Activated T-cell treated with anti-CD3 and anti-CD28 coated beads, Interleukin-2, amount 50 U/mL, for 72 hours (primary cell): ENCODE measurements at regions not wholly inside any gene's neighbourhood (a gene's known extent, or its start where the extent isn't known, plus 50 kb on each side); places are given as distances from the start of the nearest gene placed in this dataset.
"Not testable (repeated sequence)": the region's sequence is repeated elsewhere in the genome, so short reads cannot be mapped to it uniquely, and the experiment has no call there.

Source experiments
- ATAC-seq, 2 donors: fragments of 150-1000 bp; cut with Tn5 transposase; replicated peaks in 1 of 2; 2 replicates each; pipeline ENCODE4 v1.10.0; 2021; ENCODE audit warnings: moderate library complexity in 2 of 2, mild to moderate bottlenecking in 1 of 2
- DNase-seq, 2 donors: peaks; one replicate each; pipeline ENCODE4 v3.0.0; 2021 to 2022; ENCODE audit warnings: mixed read lengths in 1 of 2
- H3K27ac Mint-ChIP-seq: one replicate; pipeline ENCODE4 v1.8.0; 2022; ENCODE audit warnings: mild to moderate bottlenecking, moderate library complexity, mixed read lengths
- H3K27me3 Mint-ChIP-seq: one replicate; pipeline ENCODE4 v1.8.0; 2022; ENCODE audit warnings: low read depth, mixed read lengths
- H3K36me3 Mint-ChIP-seq, 2 donors: one replicate each; pipeline ENCODE4 v1.8.0; 2022; ENCODE audit warnings: mixed read lengths in 2 of 2, mild to moderate bottlenecking in 1 of 2; ENCODE audit not compliant: insufficient read depth in 2 of 2
- H3K4me1 Mint-ChIP-seq: one replicate; pipeline ENCODE4 v1.8.0; 2022; ENCODE audit warnings: low read depth, mixed read lengths
- H3K4me3 Mint-ChIP-seq, 2 donors: one replicate each; pipeline ENCODE4 v1.8.0; 2022; ENCODE audit warnings: mild to moderate bottlenecking in 2 of 2, mixed read lengths in 2 of 2, moderate library complexity in 2 of 2
- H3K9me3 Mint-ChIP-seq, 2 donors: one replicate each; pipeline ENCODE4 v1.8.0; 2022; ENCODE audit warnings: mixed read lengths in 2 of 2

DNA sequence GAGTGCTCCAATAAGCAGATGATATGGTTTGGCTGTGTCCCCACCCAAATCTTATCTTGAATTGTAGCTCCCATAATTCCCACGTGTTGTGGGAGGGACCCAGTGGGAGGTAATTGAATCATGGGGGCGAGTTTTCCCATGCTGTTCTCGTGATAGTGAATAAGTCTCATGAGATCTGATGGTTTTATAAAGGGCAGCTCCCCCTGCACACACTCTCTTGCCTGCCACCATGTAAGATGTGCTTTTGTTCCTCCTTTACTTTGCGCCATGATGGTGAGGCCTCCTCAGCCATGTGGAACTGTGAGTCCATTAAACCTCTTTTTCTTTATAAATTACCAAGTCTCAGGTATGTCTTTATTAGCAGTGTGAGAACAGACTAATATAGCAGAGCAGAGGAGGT is 142.5 kb downstream of the ADSS2 start:
- not testable (repeated sequence) for ATAC-seq, H3K36me3 Mint-ChIP-seq, H3K27me3 Mint-ChIP-seq, H3K9me3 Mint-ChIP-seq, H3K27ac Mint-ChIP-seq, DNase-seq, H3K4me3 Mint-ChIP-seq, H3K4me1 Mint-ChIP-seq

GRCh38 chr1:244311784-244312532 is 139.8 kb downstream of the ADSS2 start:
- no peak for DNase-seq
- H3K27ac Mint-ChIP-seq = no peak overlapping the region
- no peaks in the 10 kb centered on the region for H3K4me1 Mint-ChIP-seq
- H3K9me3 Mint-ChIP-seq = peaks cover 5 to 6% of the 10 kb centered on the region in 2 donors
- no peaks in the 10 kb centered on the region for H3K27me3 Mint-ChIP-seq
- no peak overlapping the region for H3K4me3 Mint-ChIP-seq
- ATAC-seq = no peak
- H3K36me3 Mint-ChIP-seq = peaks cover 2 to 9% of the 10 kb centered on the region in 2 donors

GRCh38 chr1:244313346-244313745 is 138.4 kb downstream of the ADSS2 start:
- Mint-ChIP-seq H3K9me3 (peaks cover 2 to 3% of the 10 kb centered on the region in 2 donors), H3K4me1 (peaks cover under 1% of the 10 kb centered on the region), H3K27me3 (no peaks in the 10 kb centered on the region), H3K36me3 (peaks cover 0 to 7% of the 10 kb centered on the region in 2 donors), H3K27ac (no peak overlapping the region), H3K4me3 (no peak overlapping the region)
- ATAC-seq (no peak), DNase-seq (no peak)

- peaks cover 1 to 2% of the 10 kb centered on the region in 2 donors for H3K9me3 Mint-ChIP-seq
- ATAC-seq (no peak), DNase-seq (no peak)
- H3K36me3 Mint-ChIP-seq = peaks cover 0 to 5% of the 10 kb centered on the region in 2 donors
- no peak overlapping the region for H3K27ac Mint-ChIP-seq
- H3K4me1 Mint-ChIP-seq = peaks cover 15% of the 10 kb centered on the region
- H3K27me3 Mint-ChIP-seq = no peaks in the 10 kb centered on the region
- no peak overlapping the region for H3K4me3 Mint-ChIP-seq
Observed at GRCh38 chr1:244314921-244315559, 136.7 kb downstream of the ADSS2 start.

DNA sequence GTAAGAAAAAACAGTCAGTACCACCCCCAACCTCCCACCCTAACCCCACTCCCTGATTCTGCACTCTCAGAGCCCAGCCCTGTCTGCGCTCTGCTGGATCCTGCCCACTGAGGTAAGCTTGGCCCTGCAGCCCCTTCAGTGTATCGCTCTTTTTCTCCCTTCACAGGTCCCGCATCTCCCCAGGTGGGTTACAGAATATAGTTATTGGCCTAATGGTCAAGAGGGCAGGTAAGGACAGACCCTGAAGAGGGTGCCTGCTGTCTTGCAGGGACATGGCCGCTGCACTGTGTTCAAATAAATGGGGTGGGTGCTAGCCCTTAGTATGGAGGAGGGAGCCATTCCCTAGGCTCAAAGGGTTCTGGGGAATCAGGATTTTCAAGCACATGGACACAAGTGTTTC is 135.7 kb downstream of the ADSS2 start:
- Mint-ChIP-seq H3K4me1 (peaks cover 24% of the 10 kb centered on the region), H3K4me3 (no peak overlapping the region), H3K27ac (no peak overlapping the region), H3K9me3 (peaks cover 1 to 2% of the 10 kb centered on the region in 2 donors), H3K36me3 (peaks cover 0 to 4% of the 10 kb centered on the region in 2 donors), H3K27me3 (no peaks in the 10 kb centered on the region)
- ATAC-seq (no peak), DNase-seq (no peak)

- no peak overlapping the region for H3K27ac Mint-ChIP-seq
- no peak overlapping the region for H3K4me3 Mint-ChIP-seq
- H3K36me3 Mint-ChIP-seq = peaks cover 0 to 2% of the 10 kb centered on the region in 2 donors
- H3K27me3 Mint-ChIP-seq = no peaks in the 10 kb centered on the region
- DNase-seq = no peak
- ATAC-seq = no peak
- H3K4me1 Mint-ChIP-seq = peaks cover 24% of the 10 kb centered on the region
- H3K9me3 Mint-ChIP-seq = no peaks in the 10 kb centered on the region
Observed at GRCh38 chr1:244316407-244316806, 135.3 kb downstream of the ADSS2 start.

DNA sequence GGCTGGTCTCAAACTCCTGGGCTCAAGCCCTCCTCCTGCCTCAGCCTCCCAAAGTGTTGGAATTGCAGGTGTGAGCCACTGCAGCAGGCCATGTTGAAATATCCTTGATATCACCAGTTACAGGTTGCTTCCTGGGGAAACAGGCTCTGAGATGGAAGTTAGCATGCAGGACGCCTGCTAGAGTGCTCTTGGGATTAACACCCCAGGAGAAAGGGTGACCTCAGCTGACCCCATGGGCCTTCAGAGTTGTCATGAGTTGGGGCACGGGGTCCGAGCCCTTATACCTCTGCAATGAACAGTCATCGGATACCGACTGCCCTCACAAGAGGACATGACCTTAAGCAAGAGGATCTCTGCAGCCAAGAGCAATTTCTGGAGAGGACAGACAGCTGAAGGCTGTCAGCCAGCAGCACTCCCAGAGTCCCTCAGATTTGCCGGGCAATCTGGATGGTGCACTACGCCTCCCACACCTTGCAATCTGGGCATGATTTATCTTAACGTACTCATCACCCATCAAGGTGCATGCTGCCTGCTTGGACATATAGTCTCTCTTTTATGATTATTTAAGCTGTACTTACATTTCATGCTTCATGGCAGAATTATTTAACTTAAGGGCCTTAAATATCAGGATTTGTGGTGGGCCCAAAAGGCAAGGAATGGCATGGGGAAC is 134.6 kb downstream of the ADSS2 start:
- peaks cover 0 to under 1% of the 10 kb centered on the region in 2 donors for H3K36me3 Mint-ChIP-seq
- peaks cover 24% of the 10 kb centered on the region for H3K4me1 Mint-ChIP-seq
- DNase-seq = no peak
- no peak for ATAC-seq
- H3K27ac Mint-ChIP-seq = no peak overlapping the region
- no peaks in the 10 kb centered on the region for H3K9me3 Mint-ChIP-seq
- H3K4me3 Mint-ChIP-seq = no peak overlapping the region
- no peaks in the 10 kb centered on the region for H3K27me3 Mint-ChIP-seq

DNA sequence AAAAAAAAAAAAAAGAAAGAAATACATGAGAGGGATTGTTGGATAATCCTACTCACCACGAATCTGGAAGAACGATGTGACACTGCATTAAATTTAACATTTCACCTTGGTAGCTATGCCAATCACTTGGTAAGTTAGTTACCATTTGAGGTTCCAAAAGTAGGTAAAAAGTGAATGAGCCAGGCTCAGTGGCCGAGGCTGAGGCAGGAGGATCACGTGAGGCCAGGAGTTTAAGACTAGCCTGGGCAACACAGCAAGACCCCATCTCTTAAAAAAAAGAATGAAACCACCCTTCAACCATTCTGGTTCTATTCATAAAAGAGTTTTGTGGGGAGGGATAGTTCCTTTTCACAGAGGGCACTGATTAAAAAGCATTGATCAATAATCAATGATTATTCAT is 133.6 kb downstream of the ADSS2 start:
- H3K27me3 Mint-ChIP-seq = no peaks in the 10 kb centered on the region
- ATAC-seq (no peak), DNase-seq (no peak)
- peaks cover 31% of the 10 kb centered on the region for H3K4me1 Mint-ChIP-seq
- H3K9me3 Mint-ChIP-seq = no peaks in the 10 kb centered on the region
- H3K36me3 Mint-ChIP-seq = no peaks in the 10 kb centered on the region
- H3K4me3 Mint-ChIP-seq = no peak overlapping the region
- no peak overlapping the region for H3K27ac Mint-ChIP-seq

DNA sequence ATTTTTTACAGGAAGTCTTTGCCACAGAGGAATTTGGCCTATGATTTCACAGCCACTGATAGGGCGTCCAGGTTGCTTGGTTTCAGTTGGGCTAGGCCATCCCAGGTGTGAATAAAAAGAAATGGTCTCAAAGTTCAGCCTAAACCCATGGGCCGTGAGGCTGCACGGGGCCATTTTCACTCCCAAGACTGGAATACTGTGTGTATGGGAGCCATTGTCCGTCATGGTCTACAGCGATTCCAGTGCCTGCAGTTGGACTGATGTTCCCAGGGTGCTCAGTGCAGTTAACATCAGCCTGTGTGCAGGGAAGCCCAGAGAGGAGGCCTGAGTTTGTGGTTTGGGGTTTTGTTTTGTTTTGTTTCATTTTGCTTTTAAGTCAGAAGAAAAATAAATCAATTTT is 133.2 kb downstream of the ADSS2 start:
- DNase-seq (no peak), ATAC-seq (no peak)
- H3K27me3 Mint-ChIP-seq = no peaks in the 10 kb centered on the region
- no peaks in the 10 kb centered on the region for H3K9me3 Mint-ChIP-seq
- H3K36me3 Mint-ChIP-seq = no peaks in the 10 kb centered on the region
- H3K4me3 Mint-ChIP-seq = no peak overlapping the region
- H3K4me1 Mint-ChIP-seq = peaks cover 36% of the 10 kb centered on the region
- no peak overlapping the region for H3K27ac Mint-ChIP-seq

GRCh38 chr1:244319283-244320132 is 132.2 kb downstream of the ADSS2 start:
- Mint-ChIP-seq H3K4me3 (peak overlapping the region; percentile 57 to 64), H3K27ac (peak overlapping the region; percentile 21), H3K27me3 (no peaks in the 10 kb centered on the region), H3K36me3 (peaks cover 0 to 2% of the 10 kb centered on the region in 2 donors), H3K9me3 (no peaks in the 10 kb centered on the region), H3K4me1 (peaks cover 42% of the 10 kb centered on the region)
- peak; percentile 94 for ATAC-seq
- DNase-seq = peak; percentile 73

DNA sequence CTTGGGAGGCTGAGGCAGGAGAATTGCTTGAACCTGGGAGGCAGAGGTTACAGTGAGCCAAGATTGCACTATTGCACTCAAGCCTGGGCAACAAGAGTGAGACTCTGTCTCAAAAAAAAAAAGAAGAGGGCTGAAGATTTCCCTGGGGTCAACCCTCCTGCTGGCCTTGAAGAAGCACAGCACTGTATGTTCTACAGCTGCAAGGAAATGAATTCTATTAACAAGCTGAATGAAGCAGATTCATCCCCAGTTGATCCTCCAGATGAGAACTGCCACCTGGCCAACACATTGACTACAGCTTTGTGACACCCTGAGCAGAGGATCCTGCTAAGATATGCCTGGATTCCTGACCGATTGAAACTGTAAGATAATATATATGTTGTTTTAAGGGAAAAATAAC is 129.5 kb downstream of the ADSS2 start:
- peaks cover 42% of the 10 kb centered on the region for H3K4me1 Mint-ChIP-seq

DNA sequence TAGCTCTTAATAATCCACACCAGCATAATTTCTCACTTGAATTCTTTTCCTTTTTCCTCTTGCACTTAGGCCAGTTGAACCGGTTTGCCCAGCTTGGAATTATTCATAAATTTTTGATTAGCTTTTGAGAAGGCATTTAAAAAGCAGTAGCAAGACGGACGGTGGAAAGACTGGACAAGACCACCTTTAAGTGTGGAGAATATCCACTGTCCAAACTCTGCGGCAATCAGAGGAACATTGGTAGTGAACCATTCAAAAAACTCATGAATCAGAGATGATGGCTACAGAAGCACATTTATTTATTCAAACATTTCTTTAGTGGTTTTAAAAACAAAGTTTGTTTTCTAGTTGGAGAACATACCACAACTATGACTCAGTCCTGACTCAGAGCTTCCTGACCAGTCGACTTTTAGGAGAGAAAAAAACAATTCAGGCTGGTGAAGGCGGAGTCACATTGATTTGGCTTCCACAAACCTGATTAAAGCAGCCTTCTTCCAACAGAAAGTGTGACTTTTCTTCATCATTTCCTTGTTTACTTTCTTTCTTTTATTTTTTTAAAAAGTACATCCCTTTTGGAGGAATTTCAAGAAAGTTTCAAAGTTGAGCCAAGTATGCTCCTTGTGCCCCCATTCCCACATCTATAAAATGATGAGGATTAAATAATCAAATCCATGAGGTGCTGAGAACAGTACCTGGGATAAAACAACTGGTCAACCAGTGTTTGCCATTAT is 128.8 kb downstream of the ADSS2 start:
- H3K27me3 Mint-ChIP-seq = no peaks in the 10 kb centered on the region
- peak overlapping the region; percentile 99 for H3K27ac Mint-ChIP-seq
- H3K9me3 Mint-ChIP-seq = no peaks in the 10 kb centered on the region
- DNase-seq (peak; percentile 58 to 69), ATAC-seq (peak; percentile 53 to 56)
- peaks cover 0 to 2% of the 10 kb centered on the region in 2 donors for H3K36me3 Mint-ChIP-seq
- peak overlapping the region; percentile 10 to 92 for H3K4me3 Mint-ChIP-seq
- peaks cover 42% of the 10 kb centered on the region for H3K4me1 Mint-ChIP-seq

More for the DNA sequence above, 129.5 kb downstream of the ADSS2 start:
- H3K4me3 Mint-ChIP-seq = no peak overlapping the region
- H3K27ac Mint-ChIP-seq = peak overlapping the region; percentile 99
- H3K27me3 Mint-ChIP-seq = no peaks in the 10 kb centered on the region
- peaks cover 0 to 2% of the 10 kb centered on the region in 2 donors for H3K36me3 Mint-ChIP-seq
- no peak for ATAC-seq
- DNase-seq = no peak
- no peaks in the 10 kb centered on the region for H3K9me3 Mint-ChIP-seq
